SK-N-SH treated with all-trans-retinoic acid at 6 μM for 48 hours (cell line): ENCODE measurements at regions not wholly inside any gene's neighbourhood (a gene's known extent, or its start where the extent isn't known, plus 50 kb on each side); places are given as distances from the start of the nearest gene placed in this dataset.

Source experiments
- ATAC-seq: fragments of 200-7000 bp; cut with Tn5 transposase; 3 replicates; pipeline ENCODE4 v1.9.1; 2020; ENCODE audit warnings: mild to moderate bottlenecking, moderate library complexity
- ARNTL ChIP-seq: fragments of 450-650 bp; formaldehyde crosslinking; IDR thresholded peaks from 2 replicates; pipeline ENCODE4 v1.5.0; 2020; ENCODE audit warnings: low read depth, mild to moderate bottlenecking, moderate library complexity, borderline replicate concordance
- BACH2 ChIP-seq: fragments of 250-450 bp; sonication (Bioruptor Pico); IDR thresholded peaks from 2 replicates; pipeline ENCODE4 v1.9.0; 2021; ENCODE audit warnings: mild to moderate bottlenecking, borderline replicate concordance
- CREB5 ChIP-seq: fragments of 250-450 bp; sonication (Bioruptor Pico); IDR thresholded peaks from 2 replicates; pipeline ENCODE4 v1.5.1; 2020; ENCODE audit warnings: low read depth, mild to moderate bottlenecking, moderate library complexity
- CSDC2 ChIP-seq: fragments of 250-450 bp; sonication (Bioruptor Pico); IDR thresholded peaks from 2 replicates; pipeline ENCODE4 v1.5.0; 2020; ENCODE audit warnings: mild to moderate bottlenecking, moderate library complexity
- CSRNP3 ChIP-seq: fragments of 250-450 bp; sonication (Bioruptor Pico); IDR thresholded peaks from 2 replicates; pipeline ENCODE4 v1.5.1; 2021; ENCODE audit warnings: mild to moderate bottlenecking, moderate library complexity
- ESRRG ChIP-seq: fragments of 250-450 bp; sonication (Bioruptor Pico); IDR thresholded peaks from 2 replicates; pipeline ENCODE4 v1.6.1; 2021; ENCODE audit warnings: mild to moderate bottlenecking
- GLIS3 ChIP-seq: fragments of 250-450 bp; sonication (Bioruptor Pico); IDR thresholded peaks from 2 replicates; pipeline ENCODE4 v1.5.0; 2020; ENCODE audit warnings: mild to moderate bottlenecking, moderate library complexity
- ISL1 ChIP-seq: fragments of 250-450 bp; sonication (Bioruptor Pico); IDR thresholded peaks from 2 replicates; pipeline ENCODE4 v2.1.2; 2022; ENCODE audit warnings: mild to moderate bottlenecking, moderate library complexity
- OSR1 ChIP-seq: fragments of 250-450 bp; sonication (Bioruptor Pico); IDR thresholded peaks from 2 replicates; pipeline ENCODE4 v1.8.0; 2022; ENCODE audit warnings: moderate library complexity, mild to moderate bottlenecking, inconsistent platforms
- PATZ1 ChIP-seq: fragments of 250-450 bp; sonication (Bioruptor Pico); IDR thresholded peaks from 2 replicates; pipeline ENCODE4 v1.8.0; 2020; ENCODE audit warnings: mild to moderate bottlenecking, moderate library complexity, borderline replicate concordance
- POU6F1 ChIP-seq: fragments of 250-450 bp; sonication (Bioruptor Pico); IDR thresholded peaks from 2 replicates; pipeline ENCODE4 v1.8.0; 2021; ENCODE audit warnings: low read depth, mild to moderate bottlenecking, moderate library complexity, borderline replicate concordance
- PPARA ChIP-seq: fragments of 250-450 bp; sonication (Bioruptor Pico); IDR thresholded peaks from 2 replicates; pipeline ENCODE4 v1.5.0; 2020; ENCODE audit warnings: mild to moderate bottlenecking, borderline replicate concordance
- RARB ChIP-seq: fragments of 250-450 bp; sonication (Bioruptor Pico); IDR thresholded peaks from 2 replicates; pipeline ENCODE4 v1.8.0; 2021; ENCODE audit warnings: mild to moderate bottlenecking, moderate library complexity
- SNAI2 ChIP-seq: fragments of 250-450 bp; sonication (Bioruptor Pico); IDR thresholded peaks from 2 replicates; pipeline ENCODE4 v1.5.0; 2020; ENCODE audit warnings: mild to moderate bottlenecking, moderate library complexity
- TCF4 ChIP-seq: fragments of 250-450 bp; sonication (Bioruptor Pico); IDR thresholded peaks from 2 replicates; pipeline ENCODE4 v1.8.0; 2021; ENCODE audit warnings: mild to moderate bottlenecking, moderate library complexity, borderline replicate concordance
- TOX ChIP-seq: fragments of 250-450 bp; sonication (Bioruptor Pico); IDR thresholded peaks from 2 replicates; pipeline ENCODE4 v1.8.0; 2021; ENCODE audit warnings: mild to moderate bottlenecking, moderate library complexity, borderline replicate concordance
- TSHZ2 ChIP-seq: fragments of 250-450 bp; sonication (Bioruptor Pico); IDR thresholded peaks from 2 replicates; pipeline ENCODE4 v1.5.0; 2020; ENCODE audit warnings: mild to moderate bottlenecking, moderate library complexity
- ZFP30 ChIP-seq: fragments of 450-650 bp; formaldehyde crosslinking; IDR thresholded peaks from 2 replicates; pipeline ENCODE4 v1.5.0; 2022; ENCODE audit warnings: mild to moderate bottlenecking, moderate library complexity
- ZNF565 ChIP-seq: fragments of 450-650 bp; formaldehyde crosslinking; conservative IDR thresholded peaks from 2 replicates; pipeline ENCODE4 v1.5.0; 2020; ENCODE audit warnings: low read depth, mild to moderate bottlenecking, moderate library complexity

GRCh38 chr12:93128332-93128707 lies 199.2 kb upstream of the EEA1 start:
- ATAC-seq = no peak

GRCh38 chr12:93130366-93131054 lies 201.4 kb upstream of the EEA1 start:
- no peak for TF ChIP-seq CSDC2 (CRISPR knock-in tag)
- no peak for TF ChIP-seq PATZ1 (CRISPR knock-in tag)
- TF ChIP-seq, all 23 proteins: peak for 0
- ATAC-seq = no peak

More at GRCh38 chr12:93128332-93128707, 199.2 kb upstream of the EEA1 start:
- TF ChIP-seq TCF4 (CRISPR knock-in tag) (no peak), PATZ1 (CRISPR knock-in tag) (no peak), POU6F1 (CRISPR knock-in tag) (no peak), CSRNP3 (CRISPR knock-in tag) (no peak), SNAI2 (CRISPR knock-in tag) (no peak), OSR1 (CRISPR knock-in tag) (no peak), ARNTL (CRISPR knock-in tag) (no peak), CREB5 (CRISPR knock-in tag) (no peak)

- no peak for ATAC-seq
- TF ChIP-seq CSDC2 (CRISPR knock-in tag) = no peak
- no peak for TF ChIP-seq OSR1 (CRISPR knock-in tag)
- TF ChIP-seq CSRNP3 (CRISPR knock-in tag) = no peak
- TF ChIP-seq GLIS3 (CRISPR knock-in tag) = no peak
- TF ChIP-seq SNAI2 (CRISPR knock-in tag) = no peak
- TF ChIP-seq ZNF565 (CRISPR knock-in tag) = no peak
- no peak for TF ChIP-seq RARB
- no peak for TF ChIP-seq PPARA (CRISPR knock-in tag)
- no peak for TF ChIP-seq ZFP30 (CRISPR knock-in tag)
- TF ChIP-seq CREB5 (CRISPR knock-in tag) = no peak
- no peak for TF ChIP-seq TCF4 (CRISPR knock-in tag)
- no peak for TF ChIP-seq ISL1 (CRISPR knock-in tag)
- TF ChIP-seq TSHZ2 (CRISPR knock-in tag) = no peak
- TF ChIP-seq BACH2 (CRISPR knock-in tag) = no peak
- TF ChIP-seq TOX (CRISPR knock-in tag) = no peak
- TF ChIP-seq ESRRG (CRISPR knock-in tag) = no peak
- TF ChIP-seq, all 23 proteins: peak for 0
Observed at GRCh38 chr12:93133361-93133760, 204.3 kb upstream of the EEA1 start.
